ENCODE measurements at regions not wholly inside any gene's neighbourhood (a gene's known extent, or its start where the extent isn't known, plus 50 kb on each side); places are given as distances from the start of the nearest gene placed in this dataset.

GRCh38 chr11:80077113-80077512 lies 636.3 kb upstream of the TENM4 start:
- no peak for DNase-seq
- TF ChIP-seq CTCF (IDR thresholded peaks at IDR 0.05) (no peak), POLR2A (IDR thresholded peaks at IDR 0.05) (no peak)
- WGBS, 4 donors, result 82 to 86% (median 83%) methylated on average over 4 of the region's 4 CpGs
- H3K36me3 ChIP-seq (replicated peaks in 1 of 2), result no peaks in the 10 kb centered on the region
- no peaks in the 10 kb centered on the region for H3K4me1 ChIP-seq (replicated peaks in 1 of 2)
- intact Hi-C loops (cut with DNase I), result no loop called here
- H3K4me3 ChIP-seq, result no peak overlapping the region
- H3K27me3 ChIP-seq, result no peaks in the 10 kb centered on the region
- H3K9me3 ChIP-seq (replicated peaks in 1 of 3), result no peaks in the 10 kb centered on the region
- no peak overlapping the region for H3K27ac ChIP-seq

GRCh38 chr11:80074837-80075236 lies 634.0 kb upstream of the TENM4 start:
- Histone ChIP-seq H3K4me1 (replicated peaks in 1 of 2) (no peaks in the 10 kb centered on the region), H3K36me3 (replicated peaks in 1 of 2) (no peaks in the 10 kb centered on the region), H3K4me3 (no peak overlapping the region), H3K9me3 (replicated peaks in 1 of 3) (no peaks in the 10 kb centered on the region), H3K27me3 (no peaks in the 10 kb centered on the region), H3K27ac (no peak overlapping the region)
- WGBS, 4 donors, result 73 to 91% (median 80%) methylated on average over 4 of the region's 4 CpGs
- intact Hi-C loops (cut with DNase I), result no loop called here
- TF ChIP-seq POLR2A (IDR thresholded peaks at IDR 0.05), result no peak
- no peak for DNase-seq

GRCh38 chr11:80066291-80066690 lies 625.5 kb upstream of the TENM4 start:
- Histone ChIP-seq H3K36me3 (replicated peaks in 1 of 2) (no peaks in the 10 kb centered on the region), H3K27me3 (no peaks in the 10 kb centered on the region), H3K4me3 (no peak overlapping the region), H3K9me3 (replicated peaks in 1 of 3) (no peaks in the 10 kb centered on the region), H3K4me1 (replicated peaks in 1 of 2) (no peaks in the 10 kb centered on the region), H3K27ac (no peak overlapping the region)
- no peak for TF ChIP-seq POLR2A (IDR thresholded peaks at IDR 0.05)
- TF ChIP-seq CTCF (IDR thresholded peaks at IDR 0.05), result no peak
- no peak for DNase-seq
- intact Hi-C loops (cut with DNase I), result no loop called here

- no peak overlapping the region for H3K27ac ChIP-seq
- intact Hi-C loops (cut with DNase I), result no loop called here
- TF ChIP-seq POLR2A (IDR thresholded peaks at IDR 0.05) (no peak), CTCF (IDR thresholded peaks at IDR 0.05) (no peak)
- no peak for DNase-seq
- H3K27me3 ChIP-seq, result no peaks in the 10 kb centered on the region
- 88 to 95% (median 91%) methylated on average over 3 of the region's 3 CpGs for WGBS, 4 donors
- H3K36me3 ChIP-seq (replicated peaks in 1 of 2), result no peaks in the 10 kb centered on the region
- H3K4me3 ChIP-seq, result no peak overlapping the region
- H3K9me3 ChIP-seq (replicated peaks in 1 of 3), result no peaks in the 10 kb centered on the region
- H3K4me1 ChIP-seq (replicated peaks in 1 of 2), result no peaks in the 10 kb centered on the region
Observed at GRCh38 chr11:80065086-80065485, 624.3 kb upstream of the TENM4 start.

- Histone ChIP-seq H3K4me1 (replicated peaks in 1 of 2) (no peaks in the 10 kb centered on the region), H3K27ac (no peak overlapping the region), H3K9me3 (replicated peaks in 1 of 3) (no peaks in the 10 kb centered on the region), H3K36me3 (replicated peaks in 1 of 2) (no peaks in the 10 kb centered on the region), H3K27me3 (no peaks in the 10 kb centered on the region), H3K4me3 (no peak overlapping the region)
- no peak for DNase-seq
- TF ChIP-seq CTCF (IDR thresholded peaks at IDR 0.05), result no peak
- no peak for TF ChIP-seq POLR2A (IDR thresholded peaks at IDR 0.05)
- WGBS, 4 donors, result 67 to 77% (median 70%) methylated on average over 3 of the region's 3 CpGs
- intact Hi-C loops (cut with DNase I), result no loop called here
Observed at GRCh38 chr11:80061056-80061455, 620.2 kb upstream of the TENM4 start.

Data from adrenal gland (tissue), 9 donors.